ENCODE measurements at regions not wholly inside any gene's neighbourhood (a gene's known extent, or its start where the extent isn't known, plus 50 kb on each side); places are given as distances from the start of the nearest gene placed in this dataset.

DNA sequence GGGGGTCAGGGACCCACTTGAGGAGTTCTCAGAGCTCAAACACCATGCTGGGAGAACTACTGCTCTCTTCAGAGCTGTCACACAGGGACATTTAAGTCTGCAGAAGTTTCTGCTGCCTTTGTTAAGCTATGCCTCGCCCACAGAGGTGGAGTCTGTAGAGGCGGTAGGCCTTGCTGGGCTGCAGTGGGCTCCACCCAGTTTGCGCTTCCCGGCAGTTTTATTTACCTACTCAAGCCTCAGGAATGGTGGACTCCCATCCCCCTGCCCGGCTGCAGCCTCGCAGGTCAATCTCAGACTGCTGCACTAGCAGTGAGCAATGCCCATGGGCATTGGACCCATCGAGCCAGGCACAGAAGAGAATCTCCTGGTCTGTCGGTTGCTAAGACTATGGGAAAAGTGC, 706.4 kb downstream of the LRRIQ3 start:
- DNase-seq: no peak
- 89 to 94% (median 91%) methylated on average over 8 of the region's 8 CpGs for WGBS, 4 donors
- H3K36me3 ChIP-seq: no peaks in the 10 kb centered on the region
- ATAC-seq: no peak
- peaks cover 0 to 16% (median 0%) of the 10 kb centered on the region in 12 donors for H3K9me3 ChIP-seq
- TF ChIP-seq, protein P1, sequence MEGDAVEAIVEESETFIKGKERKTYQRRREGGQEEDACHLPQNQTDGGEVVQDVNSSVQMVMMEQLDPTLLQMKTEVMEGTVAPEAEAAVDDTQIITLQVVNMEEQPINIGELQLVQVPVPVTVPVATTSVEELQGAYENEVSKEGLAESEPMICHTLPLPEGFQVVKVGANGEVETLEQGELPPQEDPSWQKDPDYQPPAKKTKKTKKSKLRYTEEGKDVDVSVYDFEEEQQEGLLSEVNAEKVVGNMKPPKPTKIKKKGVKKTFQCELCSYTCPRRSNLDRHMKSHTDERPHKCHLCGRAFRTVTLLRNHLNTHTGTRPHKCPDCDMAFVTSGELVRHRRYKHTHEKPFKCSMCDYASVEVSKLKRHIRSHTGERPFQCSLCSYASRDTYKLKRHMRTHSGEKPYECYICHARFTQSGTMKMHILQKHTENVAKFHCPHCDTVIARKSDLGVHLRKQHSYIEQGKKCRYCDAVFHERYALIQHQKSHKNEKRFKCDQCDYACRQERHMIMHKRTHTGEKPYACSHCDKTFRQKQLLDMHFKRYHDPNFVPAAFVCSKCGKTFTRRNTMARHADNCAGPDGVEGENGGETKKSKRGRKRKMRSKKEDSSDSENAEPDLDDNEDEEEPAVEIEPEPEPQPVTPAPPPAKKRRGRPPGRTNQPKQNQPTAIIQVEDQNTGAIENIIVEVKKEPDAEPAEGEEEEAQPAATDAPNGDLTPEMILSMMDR (IDR thresholded peaks at IDR 0.05): no peak
- no peak for TF ChIP-seq POLR2A (IDR thresholded peaks at IDR 0.05)
- no peak overlapping the region for H3K4me3 ChIP-seq
- H3K27ac ChIP-seq: no peak overlapping the region
- intact Hi-C loops (cut with DNase I): no loop called here
- no peaks in the 10 kb centered on the region for H3K27me3 ChIP-seq
- H3K4me1 ChIP-seq: no peaks in the 10 kb centered on the region

DNA sequence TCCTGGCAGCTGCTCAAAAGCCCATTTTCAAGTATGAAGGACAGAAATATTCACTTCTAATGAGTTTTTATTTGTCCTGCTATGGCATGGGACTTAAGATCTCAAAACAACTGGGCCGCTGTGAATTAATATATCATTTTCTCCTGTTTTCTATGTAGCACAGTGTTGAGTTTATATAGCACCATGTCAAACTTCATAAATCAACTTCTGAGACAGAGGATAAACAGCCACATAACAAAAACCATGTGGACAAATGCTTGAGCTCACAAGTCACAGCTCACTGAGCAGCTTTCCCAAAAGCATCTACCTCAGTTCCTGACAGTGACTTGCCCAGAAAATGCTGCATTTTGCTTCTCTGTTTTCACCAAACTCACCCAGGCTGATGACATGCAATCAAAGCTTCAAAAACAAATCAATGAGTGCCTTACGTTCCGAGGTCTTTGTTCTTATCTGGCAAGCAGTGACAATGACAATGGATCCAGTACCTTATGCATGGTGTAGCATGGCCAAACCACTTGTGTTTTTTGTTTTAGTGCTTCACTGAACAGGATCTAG, 722.6 kb downstream of the LRRIQ3 start:
- H3K4me1 ChIP-seq: no peaks in the 10 kb centered on the region
- H3K36me3 ChIP-seq: no peaks in the 10 kb centered on the region
- DNase-seq (no peak), ATAC-seq (no peak)
- no peak overlapping the region for H3K4me3 ChIP-seq
- intact Hi-C loops (cut with DNase I): no loop called here
- no peaks in the 10 kb centered on the region for H3K27me3 ChIP-seq
- H3K27ac ChIP-seq: no peak overlapping the region
- no peaks in the 10 kb centered on the region for H3K9me3 ChIP-seq
- TF ChIP-seq, protein P1 (IDR thresholded peaks at IDR 0.05): no peak
- no peak for TF ChIP-seq POLR2A (IDR thresholded peaks at IDR 0.05)
- 48 to 71% (median 64%) methylated on average over 3 of the region's 3 CpGs for WGBS, 4 donors

DNA sequence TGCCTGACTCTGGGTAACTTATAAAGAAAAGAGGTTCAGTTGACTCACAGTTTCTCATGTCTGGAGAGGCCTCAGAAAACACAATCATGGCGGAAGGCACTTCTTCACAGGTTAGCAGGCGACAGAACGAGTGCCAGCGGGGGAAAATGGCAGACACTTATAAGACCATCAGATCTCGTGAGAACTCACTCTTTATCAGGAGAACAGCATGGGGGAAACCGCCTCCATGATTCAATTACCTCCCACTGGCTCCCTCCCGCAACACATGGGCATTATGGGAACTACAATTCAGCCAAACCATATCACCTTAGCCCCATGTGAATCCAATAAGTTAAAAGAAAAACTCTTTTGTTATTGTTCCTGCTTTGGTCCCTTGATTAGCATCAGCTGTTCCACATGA, 725.2 kb downstream of the LRRIQ3 start:
- no peaks in the 10 kb centered on the region for H3K36me3 ChIP-seq
- H3K9me3 ChIP-seq: no peaks in the 10 kb centered on the region
- H3K4me3 ChIP-seq: no peak overlapping the region
- H3K27ac ChIP-seq: no peak overlapping the region
- intact Hi-C loops (cut with DNase I): no loop called here
- 83 to 89% (median 87%) methylated on average over 7 of the region's 7 CpGs for WGBS, 4 donors
- TF ChIP-seq, protein P1 (IDR thresholded peaks at IDR 0.05): no peak
- TF ChIP-seq POLR2A (IDR thresholded peaks at IDR 0.05): no peak
- H3K4me1 ChIP-seq: no peaks in the 10 kb centered on the region
- H3K27me3 ChIP-seq: no peaks in the 10 kb centered on the region
- ATAC-seq (no peak), DNase-seq (no peak)

DNA sequence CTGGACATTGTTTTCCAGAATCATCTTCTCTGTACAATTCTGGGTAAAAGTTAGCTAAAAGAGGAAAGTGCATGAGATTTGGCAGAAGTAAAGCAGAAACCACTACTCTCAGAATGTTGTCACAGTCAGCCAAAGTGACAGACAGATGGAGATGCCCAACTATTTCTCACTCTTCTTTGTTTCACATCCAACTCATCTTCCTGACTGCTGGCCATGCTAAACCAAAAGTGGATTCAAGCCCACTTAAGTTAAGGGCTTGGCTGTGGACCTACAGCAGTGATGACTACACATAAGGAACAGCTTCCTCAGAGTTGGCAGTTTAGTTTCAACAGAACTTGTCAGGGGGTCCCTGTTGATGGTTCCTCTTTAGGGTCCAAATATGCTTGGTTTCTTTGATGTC, 730.2 kb downstream of the LRRIQ3 start:
- H3K27ac ChIP-seq: no peak overlapping the region
- intact Hi-C loops (cut with DNase I): no loop called here
- H3K4me3 ChIP-seq: no peak overlapping the region
- no peaks in the 10 kb centered on the region for H3K9me3 ChIP-seq
- no peaks in the 10 kb centered on the region for H3K36me3 ChIP-seq
- no peaks in the 10 kb centered on the region for H3K27me3 ChIP-seq
- DNase-seq (no peak), ATAC-seq (no peak)
- H3K4me1 ChIP-seq: no peaks in the 10 kb centered on the region
- TF ChIP-seq POLR2A (IDR thresholded peaks at IDR 0.05): no peak
- TF ChIP-seq, protein P1 (IDR thresholded peaks at IDR 0.05): no peak

Data from heart left ventricle (tissue), 16 donors.